ENCODE measurements at regions not wholly inside any gene's neighbourhood (a gene's known extent, or its start where the extent isn't known, plus 50 kb on each side); places are given as distances from the start of the nearest gene placed in this dataset.
A peak's percentile ranks its signal among the peaks of the same experiment; 100 is the strongest.
"Not testable (repeated sequence)": the region's sequence is repeated elsewhere in the genome, so short reads cannot be mapped to it uniquely, and the experiment has no call there.

DNA sequence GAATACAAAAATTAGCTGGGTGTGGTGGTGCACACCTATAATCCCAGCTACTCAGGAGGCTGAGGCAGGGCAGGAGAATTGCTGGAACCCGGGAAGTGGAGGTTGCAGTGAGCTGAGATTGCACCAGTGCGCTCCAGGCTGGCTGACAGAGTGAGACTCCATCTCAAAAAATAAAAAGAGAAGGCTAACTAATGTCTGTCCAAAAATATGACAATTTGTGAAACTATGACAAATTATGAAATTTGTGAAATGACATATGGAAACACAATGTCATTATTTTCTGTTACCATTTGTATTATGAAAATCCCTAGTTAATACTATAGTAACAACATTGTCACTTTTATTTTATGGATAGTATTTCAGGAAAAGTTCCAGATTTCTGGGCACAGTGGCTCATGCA, 1306.3 kb upstream of the EPHA6 start:
- ATAC-seq: no peak
- intact Hi-C loops (cut with DNase I): no loop called here
- no peak for DNase-seq (ENCODE audit: missing footprints)

DNA sequence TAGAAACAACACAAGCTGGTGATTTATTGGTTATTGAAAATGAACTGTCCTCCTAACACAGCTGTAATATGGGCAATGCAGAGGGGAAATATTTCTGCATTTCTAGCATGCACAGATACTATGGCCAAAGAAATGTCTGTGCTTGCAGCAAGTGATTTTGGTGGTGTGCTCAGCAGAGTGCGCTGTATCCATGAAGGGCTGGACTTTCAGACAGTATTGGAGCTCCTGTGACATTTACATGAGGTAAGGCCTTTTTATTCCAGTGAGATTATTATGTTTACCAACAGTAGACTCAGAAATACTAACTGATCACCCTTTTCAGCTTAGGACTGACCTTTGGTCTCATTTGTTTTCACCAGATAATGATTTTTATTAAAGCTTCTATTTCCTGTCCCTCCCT, 1302.6 kb upstream of the EPHA6 start:
- no peak for ATAC-seq
- intact Hi-C loops (cut with DNase I): no loop called here
- DNase-seq (ENCODE audit: missing footprints): no peak

DNA sequence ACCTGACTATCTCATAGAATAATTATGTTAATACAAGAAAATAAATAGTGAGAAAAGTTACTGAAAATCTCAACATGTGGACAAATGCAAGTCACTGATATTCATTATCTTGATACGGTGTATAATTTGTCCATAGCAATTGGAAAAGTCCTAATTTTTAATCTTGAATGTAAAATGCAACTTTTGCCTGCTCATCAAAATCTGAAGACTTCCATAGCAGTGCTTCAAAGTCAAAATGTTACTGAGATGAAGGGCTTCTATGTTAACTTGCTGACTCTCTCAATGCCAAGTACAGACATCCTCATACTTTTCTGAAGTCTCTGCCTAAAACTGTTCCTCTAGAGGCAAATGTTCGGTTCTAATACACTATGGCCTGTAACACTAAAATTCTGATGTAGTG, 1300.1 kb upstream of the EPHA6 start:
- no peak for ATAC-seq
- intact Hi-C loops (cut with DNase I): no loop called here
- DNase-seq (ENCODE audit: missing footprints): no peak

DNA sequence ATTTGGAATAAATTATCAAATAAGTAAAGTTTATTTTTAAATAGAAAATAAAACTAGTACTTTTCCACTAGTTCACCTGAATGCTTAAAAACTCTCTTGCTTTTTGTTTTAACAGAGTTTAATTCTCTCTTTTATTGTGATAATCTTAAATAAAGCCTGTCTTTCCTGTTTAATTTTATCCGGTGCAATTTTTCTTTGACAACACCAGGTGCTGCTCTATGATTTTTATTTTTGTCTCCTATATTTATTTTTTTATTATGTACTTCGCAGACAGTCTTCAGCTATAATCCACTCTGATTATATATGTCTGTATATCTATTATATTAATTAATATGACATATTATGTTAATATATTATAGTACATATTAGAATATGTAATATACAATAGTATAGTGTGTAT, 1293.0 kb upstream of the EPHA6 start:
- ATAC-seq (no peak), DNase-seq (ENCODE audit: missing footprints) (no peak)
- intact Hi-C loops (cut with DNase I): no loop called here

DNA sequence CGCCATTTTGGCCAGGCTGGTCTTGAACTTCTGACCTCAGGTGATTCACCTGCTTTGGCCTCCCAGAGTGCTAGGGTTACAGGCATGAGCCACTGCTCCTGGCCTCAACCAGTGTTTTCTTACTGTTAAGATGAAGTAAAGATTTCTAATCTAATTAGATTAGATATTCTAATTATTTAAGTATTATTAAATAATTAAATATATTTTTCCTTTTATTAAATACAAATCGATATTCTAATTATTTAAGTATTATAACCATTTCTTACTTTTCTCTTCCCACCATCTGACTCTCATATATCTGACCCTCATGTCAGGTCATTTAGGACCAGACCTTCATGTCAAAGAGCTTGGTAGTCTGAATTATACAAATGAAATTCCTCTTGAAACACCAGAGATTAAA, 1291.9 kb upstream of the EPHA6 start:
- intact Hi-C loops (cut with DNase I): no loop called here
- DNase-seq (ENCODE audit: missing footprints) (no peak), ATAC-seq (no peak)

DNA sequence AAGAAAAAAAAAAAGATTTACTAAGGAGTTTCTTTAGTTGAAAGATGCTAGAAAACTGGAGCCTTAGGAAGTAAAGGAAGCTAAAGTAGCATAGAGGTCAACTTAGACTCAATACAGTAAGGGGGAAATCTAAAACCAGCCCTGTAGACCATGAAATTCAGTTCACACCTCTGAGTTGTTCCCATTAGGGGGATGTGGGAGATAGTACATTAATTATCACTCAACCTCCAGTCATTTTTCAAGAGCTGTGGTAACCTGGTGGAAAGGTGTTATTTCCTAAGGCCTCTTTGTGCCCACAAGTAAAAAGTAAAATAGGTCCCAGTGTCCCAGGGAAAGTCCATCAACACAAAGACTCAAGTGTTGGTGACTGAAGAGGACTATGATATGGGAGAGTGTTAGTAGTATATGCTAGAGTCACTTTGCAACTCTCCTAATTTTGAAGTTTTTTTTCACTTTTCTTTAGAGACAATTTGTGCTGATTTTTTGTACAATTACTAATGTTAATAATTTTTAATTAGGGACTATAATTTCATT, 1274.4 kb upstream of the EPHA6 start:
- intact Hi-C loops (cut with DNase I): no loop called here
- ATAC-seq (no peak), DNase-seq (ENCODE audit: missing footprints) (no peak)

DNA sequence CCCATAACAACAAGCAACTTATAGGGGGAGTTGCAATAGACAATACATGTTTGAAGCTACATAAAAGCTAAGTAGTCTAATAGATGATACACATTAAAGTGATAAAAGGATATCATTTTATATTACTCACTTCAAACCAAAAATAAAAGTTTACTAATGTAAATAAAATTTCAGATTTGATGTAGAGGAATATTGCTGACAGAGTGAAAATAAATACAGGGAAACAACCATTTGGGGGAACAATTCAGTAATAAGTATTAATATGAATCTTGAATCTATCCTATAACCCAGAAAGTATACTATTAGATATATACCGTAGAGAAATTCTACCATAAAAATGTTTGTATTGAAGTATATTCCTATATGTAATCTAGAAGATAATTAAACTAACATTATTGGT, 1248.9 kb upstream of the EPHA6 start:
- ATAC-seq (no peak), DNase-seq (ENCODE audit: missing footprints) (no peak)
- intact Hi-C loops (cut with DNase I): no loop called here

DNA sequence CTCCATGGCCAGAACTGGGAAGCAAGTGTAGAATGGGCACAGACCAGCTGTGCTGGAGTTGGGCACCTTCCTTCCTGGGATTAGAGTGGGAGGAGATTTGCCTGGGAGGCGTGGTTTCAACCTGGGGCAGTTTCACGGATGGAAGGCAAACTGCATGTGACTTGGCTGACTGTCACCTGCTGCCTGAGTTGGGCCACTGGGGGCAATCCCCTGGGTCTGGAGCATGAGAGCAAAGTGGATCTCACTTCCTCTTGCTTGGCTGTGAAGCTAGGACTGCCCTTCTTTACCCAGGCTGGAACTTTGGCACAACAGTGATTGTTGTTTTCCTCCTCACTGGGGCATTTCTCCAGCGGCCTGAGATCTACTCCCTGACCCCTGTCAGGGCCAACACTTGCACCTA, 1247.0 kb upstream of the EPHA6 start:
- DNase-seq (ENCODE audit: missing footprints) (no peak), ATAC-seq (no peak)
- intact Hi-C loops (cut with DNase I): no loop called here

DNA sequence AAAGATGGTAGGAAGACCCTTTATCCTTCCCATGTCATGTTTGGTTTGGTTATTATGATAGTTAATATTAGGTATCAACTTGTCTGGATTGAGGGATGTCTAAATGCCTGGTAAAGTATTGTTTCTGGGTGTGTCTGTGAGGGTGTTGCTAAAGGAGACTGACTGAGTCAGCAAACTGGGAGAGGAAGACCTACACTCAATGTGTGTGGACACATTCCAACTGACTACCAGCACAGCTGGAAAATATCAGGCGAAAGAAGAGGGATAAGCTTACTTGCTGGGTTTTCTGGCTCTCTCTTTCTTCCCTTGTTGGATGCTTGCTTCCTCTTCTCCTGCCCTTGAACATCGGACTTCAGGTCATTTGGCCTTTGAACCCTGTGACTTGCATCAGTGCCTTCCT, 1227.6 kb upstream of the EPHA6 start:
- no peak for DNase-seq (ENCODE audit: missing footprints)
- intact Hi-C loops (cut with DNase I): no loop called here
- ATAC-seq: no peak

DNA sequence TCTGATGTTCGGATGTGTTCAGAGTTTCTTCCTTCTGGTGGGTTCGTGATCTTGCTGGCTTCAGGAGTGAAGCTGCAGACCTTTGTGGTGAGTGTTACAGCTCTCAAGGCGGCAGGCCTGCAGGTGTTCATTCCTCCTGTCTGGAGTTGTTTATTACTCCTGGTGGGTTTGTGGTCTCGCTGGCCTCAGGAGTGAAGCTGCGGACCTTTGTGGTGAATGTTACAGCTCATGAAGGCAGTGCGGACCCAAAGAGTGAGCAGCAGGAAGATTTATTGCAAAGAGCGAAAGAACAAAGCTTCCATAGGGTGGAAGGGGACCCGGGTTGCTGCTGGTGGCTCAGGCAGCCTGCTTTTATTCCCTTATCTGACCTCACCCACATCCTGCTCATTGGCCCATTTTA, 1226.8 kb upstream of the EPHA6 start:
- DNase-seq (ENCODE audit: missing footprints); ATAC-seq; intact Hi-C loops (cut with DNase I): not testable (repeated sequence)

DNA sequence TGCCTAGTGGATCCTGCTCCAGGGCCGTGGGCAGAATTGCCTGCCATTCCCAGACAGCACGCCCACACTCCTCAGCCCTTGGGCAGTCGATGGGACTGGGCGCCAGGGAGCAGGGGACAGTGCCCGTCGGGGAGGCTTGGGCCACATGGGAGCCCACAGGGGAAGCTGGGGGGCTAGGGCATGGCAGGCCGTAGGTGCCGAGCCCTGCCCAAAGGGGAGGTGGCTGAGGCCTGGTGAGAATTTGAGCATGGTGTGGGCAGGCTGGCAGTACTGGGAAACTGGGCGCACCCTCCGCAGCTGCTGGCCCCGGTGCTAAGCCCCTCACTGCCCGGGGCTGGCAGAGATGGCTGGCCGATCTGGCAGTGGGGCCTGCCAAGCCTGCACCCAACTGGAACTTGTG, 1225.9 kb upstream of the EPHA6 start:
- no peak for ATAC-seq
- peak; percentile 51 for DNase-seq (ENCODE audit: missing footprints)
- intact Hi-C loops (cut with DNase I): no loop called here

DNA sequence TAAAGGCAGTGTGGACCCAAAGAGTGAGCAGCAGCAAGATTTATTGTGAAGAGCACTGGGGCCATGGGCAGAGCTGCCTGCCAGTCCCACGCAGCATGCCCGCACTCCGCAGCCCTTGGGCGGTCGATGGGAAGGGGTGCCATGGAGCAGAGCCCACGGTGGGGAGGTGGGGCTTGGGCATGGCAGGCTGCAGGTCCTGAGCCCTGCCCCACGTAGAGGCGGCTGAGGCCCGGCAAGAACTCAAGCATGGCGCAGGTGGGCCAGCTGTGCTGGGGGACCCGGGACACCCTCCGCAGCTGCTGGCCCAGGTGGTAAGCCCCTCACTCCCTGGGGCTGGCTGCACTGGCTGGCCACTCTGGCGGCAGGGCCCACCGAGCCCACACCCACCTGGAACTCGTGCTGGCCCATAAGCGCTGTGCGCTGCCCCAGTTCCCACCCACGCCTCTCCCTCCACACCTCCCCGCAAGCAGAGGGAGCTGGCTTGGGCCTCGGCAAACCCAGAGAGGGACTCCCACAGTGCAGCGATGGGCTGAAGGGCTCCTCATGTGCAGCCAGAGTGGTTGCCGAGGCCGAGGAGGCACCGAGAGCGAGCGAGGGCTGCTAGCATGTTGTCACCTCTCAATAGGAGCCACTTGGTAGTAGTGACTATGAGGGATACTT, 1218.8 kb upstream of the EPHA6 start:
- intact Hi-C loops (cut with DNase I): no loop called here
- DNase-seq (ENCODE audit: missing footprints) (peak; percentile 52), ATAC-seq (no peak)

DNA sequence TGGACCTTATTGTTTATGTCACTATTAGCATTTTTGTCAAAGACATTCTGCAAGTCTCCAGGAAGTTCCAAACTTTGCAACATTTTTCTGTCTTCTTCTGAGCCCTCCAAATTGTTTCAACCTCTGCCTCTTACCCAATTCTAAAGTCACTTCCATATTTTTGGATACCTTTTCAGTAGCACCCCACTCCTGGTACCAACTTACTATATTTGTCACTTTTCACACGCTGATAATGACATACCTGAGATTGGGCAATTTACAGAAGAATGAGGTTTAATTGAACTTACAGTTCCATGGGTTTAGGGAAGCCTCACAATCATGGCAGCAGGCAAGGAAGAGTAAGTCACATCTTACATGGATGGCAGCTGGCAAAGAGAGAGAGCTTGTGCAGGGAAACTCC, 1206.5 kb upstream of the EPHA6 start:
- no peak for DNase-seq (ENCODE audit: missing footprints)
- no peak for ATAC-seq
- intact Hi-C loops (cut with DNase I): no loop called here

DNA sequence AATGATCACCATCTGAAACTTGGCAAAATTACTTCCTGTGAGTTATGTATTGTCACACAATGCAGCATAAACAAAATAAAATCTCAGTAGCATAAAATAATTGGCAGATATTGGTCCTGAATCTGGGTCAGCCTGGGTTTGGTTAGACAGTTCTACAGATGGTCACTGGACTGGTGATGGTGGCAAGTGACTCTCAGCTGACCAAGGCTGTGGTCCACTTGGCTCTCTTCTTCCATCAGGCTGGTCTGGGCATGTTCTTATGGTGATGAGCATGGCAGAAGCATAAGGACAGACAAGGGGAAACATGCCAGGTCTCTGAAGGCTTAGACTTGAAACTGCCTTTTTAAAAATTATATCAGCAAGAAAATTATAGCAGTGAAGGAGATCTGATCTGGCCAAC, 1205.0 kb upstream of the EPHA6 start:
- intact Hi-C loops (cut with DNase I): no loop called here
- ATAC-seq (no peak), DNase-seq (ENCODE audit: missing footprints) (no peak)

DNA sequence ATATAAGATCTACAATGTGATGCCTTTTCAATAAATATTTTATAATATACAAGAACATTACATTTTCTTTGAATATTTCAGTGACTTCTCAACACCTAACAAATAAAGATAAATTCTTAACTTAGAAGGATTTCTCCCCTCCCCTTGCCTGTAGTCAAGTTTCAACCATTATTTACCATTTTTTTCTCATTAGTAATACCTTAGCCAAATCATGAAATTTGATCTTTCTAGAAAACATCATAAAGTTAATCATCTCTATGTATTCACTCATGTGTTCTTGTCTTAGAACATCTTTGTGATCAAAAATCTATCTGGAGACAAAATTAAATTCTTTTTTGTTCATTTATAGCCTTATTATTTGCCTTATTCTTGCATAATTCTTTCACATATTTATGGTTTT, 1201.8 kb upstream of the EPHA6 start:
- ATAC-seq (no peak), DNase-seq (ENCODE audit: missing footprints) (no peak)
- intact Hi-C loops (cut with DNase I): no loop called here

DNA sequence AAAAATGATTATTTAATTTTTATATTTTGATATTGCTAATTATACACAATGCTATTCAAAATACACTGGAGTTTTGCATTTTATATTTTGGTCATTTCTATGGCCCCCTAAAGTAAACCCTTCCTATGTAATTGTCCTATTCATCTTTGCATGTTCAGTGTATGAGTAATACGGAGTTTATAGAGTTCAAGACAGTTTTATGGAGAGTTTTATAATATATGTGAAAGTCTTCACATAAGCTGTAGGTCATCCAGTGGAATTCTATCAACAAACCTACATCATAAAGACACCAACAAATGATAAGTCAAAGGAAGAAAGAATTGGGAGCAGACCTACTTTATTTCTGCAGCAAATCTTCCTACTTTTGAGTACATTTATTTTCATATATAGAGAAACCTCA, 1200.4 kb upstream of the EPHA6 start:
- ATAC-seq: no peak
- intact Hi-C loops (cut with DNase I): no loop called here

DNA sequence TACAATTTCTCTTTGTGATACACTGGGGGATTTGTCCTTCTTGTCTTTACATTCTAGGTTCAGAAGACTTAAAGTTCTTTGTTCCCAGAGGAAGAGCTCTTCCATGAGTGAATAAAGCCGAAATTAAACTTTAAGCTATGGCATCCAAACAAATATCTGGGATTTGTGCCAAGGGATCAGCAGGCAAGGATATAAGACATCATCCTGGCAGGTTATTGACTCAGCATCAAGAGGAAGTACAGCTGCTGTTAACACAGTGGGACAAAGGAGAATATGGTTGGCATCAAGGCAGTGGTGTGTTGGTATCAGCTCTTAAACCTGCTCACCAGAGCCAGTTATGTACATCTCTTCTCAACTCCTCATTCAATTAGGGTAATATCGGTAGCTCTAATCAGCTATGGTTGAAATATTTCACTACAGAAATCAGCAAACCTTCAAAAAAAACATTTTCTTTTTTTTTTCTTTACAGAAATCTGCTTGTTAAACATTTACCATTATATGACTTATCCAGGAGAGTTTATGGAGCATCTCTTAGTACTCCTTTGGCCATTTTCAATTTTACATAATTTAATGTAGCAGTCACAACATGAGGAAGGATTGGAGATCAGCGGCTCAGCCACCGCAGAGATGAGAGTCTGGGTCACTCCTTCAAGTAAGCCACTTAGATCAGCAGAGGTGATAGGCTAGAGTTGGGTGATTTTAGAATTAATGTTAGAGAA, 1198.6 kb upstream of the EPHA6 start:
- intact Hi-C loops (cut with DNase I): loop anchor here (5.0 kb wide), 1 partner anchor 498 kb away; no protein-coding TSS in a partner anchor
- ATAC-seq (no peak), DNase-seq (ENCODE audit: missing footprints) (no peak)

More for the DNA sequence above, 1200.4 kb upstream of the EPHA6 start:
- DNase-seq (ENCODE audit: missing footprints): no peak

DNA sequence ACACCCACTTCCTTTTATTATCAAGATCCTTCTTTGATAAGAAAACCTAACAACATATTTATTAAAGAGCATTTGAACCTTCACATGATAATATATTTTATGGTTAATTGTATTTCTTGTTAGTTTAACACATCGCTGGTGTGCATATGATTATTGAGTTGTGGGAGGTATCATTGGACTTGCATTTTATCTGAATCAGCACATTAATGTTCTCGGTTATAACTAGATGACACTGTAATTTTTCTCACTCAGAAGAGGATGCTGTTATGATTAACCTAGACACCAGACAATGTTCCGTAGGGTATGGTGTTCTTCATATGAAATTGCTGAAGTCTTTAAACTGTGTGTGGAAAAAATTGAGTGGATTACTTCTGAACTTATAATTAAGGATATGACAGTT, 1188.3 kb upstream of the EPHA6 start:
- ATAC-seq (no peak), DNase-seq (ENCODE audit: missing footprints) (no peak)
- intact Hi-C loops (cut with DNase I): no loop called here

DNA sequence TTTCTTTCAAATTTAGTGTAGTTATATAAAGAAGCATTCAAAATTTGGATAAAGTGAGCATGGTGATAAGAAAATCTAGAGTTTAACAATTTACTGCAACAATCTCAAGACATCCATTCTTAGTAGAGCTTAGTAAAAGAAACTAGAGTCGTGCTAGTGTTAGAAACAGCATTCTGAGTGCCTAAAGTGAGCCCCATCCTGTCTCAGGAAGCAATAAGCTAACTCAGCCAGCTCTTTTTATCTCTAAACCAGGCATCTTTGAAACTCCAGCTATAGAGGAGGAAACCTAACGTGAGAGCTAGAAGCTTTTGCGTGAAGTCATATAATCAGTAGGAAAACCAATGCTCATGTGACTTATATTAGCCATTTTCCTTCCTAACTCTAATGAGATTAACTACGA, 1187.1 kb upstream of the EPHA6 start:
- no peak for ATAC-seq
- intact Hi-C loops (cut with DNase I): no loop called here
- no peak for DNase-seq (ENCODE audit: missing footprints)

DNA sequence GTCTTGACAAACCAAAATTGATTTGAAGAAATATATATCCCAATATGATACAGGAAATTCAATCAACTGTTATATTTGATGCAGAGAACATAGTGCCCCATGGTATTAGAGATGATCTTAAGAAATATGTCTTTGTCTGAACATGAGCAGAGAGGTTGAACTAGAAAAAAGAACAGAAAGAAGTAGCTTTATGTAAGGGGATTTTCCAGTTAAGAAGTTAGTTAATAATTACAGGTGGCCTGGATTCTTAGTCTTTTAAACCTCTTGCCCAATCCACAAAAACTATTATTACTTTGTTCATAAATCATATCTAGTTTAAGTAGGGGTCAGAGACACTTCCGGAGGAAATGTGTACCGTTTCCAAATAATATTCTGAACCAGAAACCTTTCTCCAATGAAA, 1186.7 kb upstream of the EPHA6 start:
- DNase-seq (ENCODE audit: missing footprints) (no peak), ATAC-seq (no peak)
- intact Hi-C loops (cut with DNase I): no loop called here

DNA sequence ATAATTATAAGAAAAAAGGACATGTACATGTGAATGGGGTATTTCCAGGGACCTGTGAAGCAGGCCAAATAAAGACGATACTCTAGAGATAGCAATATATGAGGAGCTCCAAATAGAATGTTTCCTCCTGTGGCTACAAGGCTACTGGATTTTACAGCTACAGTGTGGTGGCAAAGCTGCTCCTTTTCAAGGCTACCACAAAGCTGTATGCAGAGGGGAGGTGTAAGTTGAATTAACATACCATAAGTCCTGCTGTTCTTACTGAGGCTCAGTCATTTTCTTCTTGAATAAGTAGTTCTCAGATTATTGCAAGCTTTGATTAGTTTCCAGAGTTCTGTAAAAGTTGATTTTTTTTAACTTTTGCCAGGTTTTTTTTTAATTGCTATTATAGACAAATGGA, 1184.6 kb upstream of the EPHA6 start:
- no peak for DNase-seq (ENCODE audit: missing footprints)
- ATAC-seq: no peak
- intact Hi-C loops (cut with DNase I): no loop called here
